IMR-90 (cell line): ENCODE measurements at regions not wholly inside any gene's neighbourhood (a gene's known extent, or its start where the extent isn't known, plus 50 kb on each side); places are given as distances from the start of the nearest gene placed in this dataset.

Experiments
- ATAC-seq: fragments of 200-7000 bp; cut with Tn5 transposase; 2 replicates; pipeline ENCODE4 v1.9.1; 2020; ENCODE audit warnings: low read depth, mild to moderate bottlenecking, moderate library complexity
- BruUV-seq: library from RNA; stranded (reverse); fragments of 400-500 nt; replicated peaks from 2 replicates; lab custom pipeline; 2021; lab: Mats Ljungman, UMichigan
- CTCF ChIA-PET: fragments of 300-600 bp; formaldehyde crosslinking; extraction: SDS; loops from one replicate; lab custom pipeline; 2021; ENCODE audit warnings: antibody characterized with exemption; lab: Yijun Ruan, JAX
- POLR2A ChIA-PET: fragments of 300-600 bp; sonication (Branson Sonifier 250); formaldehyde crosslinking; loops from one replicate; lab custom pipeline; 2022; ENCODE audit warnings: antibody characterized with exemption; ENCODE audit not compliant: unreplicated experiment; lab: Charles Lee
- DNase-seq: peaks from one replicate; pipeline ENCODE4 v3.0.0; 2013
- H2AFZ ChIP-seq: replicated peaks from 2 replicates; pipeline ENCODE3; 2013; ENCODE audit warnings: low read length, mild to moderate bottlenecking; ENCODE audit not compliant: poor library complexity
- H2AK5ac ChIP-seq: 2 replicates; pipeline ENCODE4 v1.6.1; 2013; ENCODE audit warnings: low read depth, low read length, inconsistent platforms
- H2AK9ac ChIP-seq: replicated peaks from 2 replicates; pipeline ENCODE3; 2013; ENCODE audit warnings: mild to moderate bottlenecking, low read depth, low read length, moderate library complexity; ENCODE audit not compliant: poor library complexity
- H2BK120ac ChIP-seq: 2 replicates; pipeline ENCODE4 v1.6.1; 2013; ENCODE audit warnings: low read depth, low read length, inconsistent platforms
- H2BK15ac ChIP-seq: 3 replicates; pipeline ENCODE4 v1.6.1; 2013; ENCODE audit warnings: low read depth, low read length, inconsistent platforms
- H2BK20ac ChIP-seq: 2 replicates; pipeline ENCODE4 v1.6.1; 2013; ENCODE audit warnings: low read depth, mild to moderate bottlenecking, inconsistent platforms, low read length, moderate library complexity
- H2BK5ac ChIP-seq: 2 replicates; pipeline ENCODE4 v1.6.1; 2013; ENCODE audit warnings: mild to moderate bottlenecking, low read depth, low read length, inconsistent platforms; ENCODE audit not compliant: poor library complexity, severe bottlenecking
- H3K14ac ChIP-seq: replicated peaks from 2 replicates; pipeline ENCODE4 v1.6.1; 2013; ENCODE audit warnings: low read depth, low read length, inconsistent platforms
- H3K18ac ChIP-seq: 2 replicates; pipeline ENCODE4 v1.6.1; 2013; ENCODE audit warnings: low read depth, low read length, control low read depth
- H3K23ac ChIP-seq: 2 replicates; pipeline ENCODE4 v1.6.1; 2013; ENCODE audit warnings: low read depth, low read length, inconsistent platforms
- H3K27ac ChIP-seq: 2 replicates; pipeline ENCODE4 v1.5.1; 2013; ENCODE audit warnings: mild to moderate bottlenecking, control low read depth, low read length; ENCODE audit not compliant: insufficient read depth
- H3K27me3 ChIP-seq: 2 replicates; pipeline ENCODE4 v1.6.1; 2013; ENCODE audit warnings: low read length; ENCODE audit not compliant: control insufficient read depth, insufficient read depth
- H3K36me3 ChIP-seq: 2 replicates; pipeline ENCODE4 v1.6.1; 2013; ENCODE audit warnings: low read length, mixed read lengths; ENCODE audit not compliant: control insufficient read depth, insufficient read depth
- H3K4ac ChIP-seq: 2 replicates; pipeline ENCODE4 v1.6.1; 2013; ENCODE audit warnings: low read depth, low read length, inconsistent platforms
- H3K4me1 ChIP-seq: 2 replicates; pipeline ENCODE4 v1.6.1; 2013; ENCODE audit warnings: low read length, mixed read lengths; ENCODE audit not compliant: control insufficient read depth, insufficient read depth
- H3K4me2 ChIP-seq: 2 replicates; pipeline ENCODE4 v1.6.1; 2013; ENCODE audit warnings: low read depth, mild to moderate bottlenecking, control low read depth, low read length, moderate library complexity
- H3K4me3 ChIP-seq: 2 replicates; pipeline ENCODE4 v1.5.1; 2013; ENCODE audit warnings: low read depth, mild to moderate bottlenecking, control low read depth, low read length, moderate library complexity; ENCODE audit not compliant: insufficient read depth
- H3K56ac ChIP-seq: 2 replicates; pipeline ENCODE4 v1.6.1; 2013; ENCODE audit warnings: low read length, inconsistent platforms; ENCODE audit not compliant: insufficient read depth; ENCODE audit errors: extremely low read depth
- H3K79me1 ChIP-seq, 2 experiments: 2 replicates each; pipeline ENCODE4 v1.6.1; 2013; ENCODE audit warnings: low read length in 2 of 2, inconsistent platforms in 1 of 2, low read depth in 1 of 2
- H3K9ac ChIP-seq: 2 replicates; pipeline ENCODE4 v1.6.1; 2013; ENCODE audit warnings: low read depth, low read length, control low read depth
- H3K9me1 ChIP-seq: 2 replicates; pipeline ENCODE4 v1.6.1; 2013; ENCODE audit warnings: low read length, inconsistent platforms; ENCODE audit not compliant: insufficient read depth
- H3K9me3 ChIP-seq: 2 replicates; pipeline ENCODE4 v1.6.1; 2013; ENCODE audit warnings: low read length; ENCODE audit not compliant: control insufficient read depth, insufficient read depth
- H4K20me1 ChIP-seq: 2 replicates; pipeline ENCODE4 v1.6.1; 2013; ENCODE audit warnings: low read length, inconsistent platforms; ENCODE audit not compliant: insufficient read depth
- H4K5ac ChIP-seq: 2 replicates; pipeline ENCODE4 v1.6.1; 2013; ENCODE audit warnings: mild to moderate bottlenecking, low read depth, low read length, control low read depth
- H4K8ac ChIP-seq, 2 experiments: 2 replicates each; pipeline ENCODE4 v1.6.1; 2013; ENCODE audit warnings: low read depth in 2 of 2, low read length in 2 of 2, control low read depth in 1 of 2, inconsistent platforms in 1 of 2
- H4K91ac ChIP-seq: 2 replicates; pipeline ENCODE4 v1.6.1; 2013; ENCODE audit warnings: low read depth, low read length, inconsistent platforms; ENCODE audit not compliant: insufficient read depth
- BHLHE40 ChIP-seq: fragments of 150-350 bp; IDR thresholded peaks from 2 replicates; pipeline ENCODE4 v1.6.1; 2016; ENCODE audit warnings: mild to moderate bottlenecking, low read depth, low read length
- CEBPB ChIP-seq: IDR thresholded peaks from 2 replicates; pipeline ENCODE4 v1.6.1; 2012; ENCODE audit warnings: low read depth, low read length, improper control_type of control experiment
- CHD1 ChIP-seq: IDR thresholded peaks from 2 replicates; pipeline ENCODE4 v1.6.1; 2012; ENCODE audit warnings: low read depth, low read length, improper control_type of control experiment
- CTCF ChIP-seq: conservative IDR thresholded peaks from 2 replicates; pipeline ENCODE4 v1.5.1; 2012; ENCODE audit warnings: mild to moderate bottlenecking, low read depth, low read length, improper control_type of control experiment
- ELK1 ChIP-seq: fragments of 150-350 bp; IDR thresholded peaks from 2 replicates; pipeline ENCODE4 v1.6.1; 2016; ENCODE audit warnings: low read depth, mild to moderate bottlenecking, low read length, moderate library complexity, borderline replicate concordance
- FOS ChIP-seq: fragments of 150-350 bp; IDR thresholded peaks from 2 replicates; pipeline ENCODE4 v1.6.1; 2016; ENCODE audit warnings: low read depth, low read length
- MAFK ChIP-seq: IDR thresholded peaks from 2 replicates; pipeline ENCODE4 v1.6.1; 2012; ENCODE audit warnings: low read depth, low read length, improper control_type of control experiment
- MAZ ChIP-seq: IDR thresholded peaks from 2 replicates; pipeline ENCODE4 v1.6.1; 2012; ENCODE audit warnings: low read depth, mild to moderate bottlenecking, low read length, improper control_type of control experiment, moderate library complexity, borderline replicate concordance
- MXI1 ChIP-seq: IDR thresholded peaks from 2 replicates; pipeline ENCODE4 v1.6.1; 2012; ENCODE audit warnings: low read depth, mild to moderate bottlenecking, low read length, moderate library complexity, borderline replicate concordance
- NFE2L2 ChIP-seq: fragments of 150-350 bp; IDR thresholded peaks from 2 replicates; pipeline ENCODE4 v1.6.1; 2016; ENCODE audit warnings: low read depth, mild to moderate bottlenecking, low read length
- POLR2A ChIP-seq: IDR thresholded peaks from 2 replicates; pipeline ENCODE4 v1.6.1; 2012; ENCODE audit warnings: mild to moderate bottlenecking, low read depth, low read length
- RAD21 ChIP-seq: IDR thresholded peaks from 2 replicates; pipeline ENCODE4 v1.6.1; 2012; ENCODE audit warnings: low read length, improper control_type of control experiment
- RCOR1 ChIP-seq: IDR thresholded peaks from 2 replicates; pipeline ENCODE4 v1.6.1; 2012; ENCODE audit warnings: mild to moderate bottlenecking, low read length, improper control_type of control experiment; ENCODE audit not compliant: insufficient replicate concordance
- RFX5 ChIP-seq: IDR thresholded peaks from 2 replicates; pipeline ENCODE4 v1.8.0; 2012; ENCODE audit warnings: low read depth, mild to moderate bottlenecking, low read length, moderate library complexity
- SMC3 ChIP-seq: fragments of 150-350 bp; IDR thresholded peaks from 2 replicates; pipeline ENCODE4 v1.6.1; 2016; ENCODE audit warnings: low read depth, mild to moderate bottlenecking, antibody characterized with exemption, low read length, moderate library complexity
- USF2 ChIP-seq: fragments of 150-350 bp; IDR thresholded peaks from 2 replicates; pipeline ENCODE4 v1.6.1; 2017; ENCODE audit warnings: mild to moderate bottlenecking, antibody characterized with exemption, low read length, low read depth
- WGBS, 2 experiments: methylation state at CpG; one replicate each; pipeline versions ENCODE4 v1.1.5 to v1.1.7; 2013; ENCODE audit warnings: missing lambda C conversion rate in 2 of 2; ENCODE audit not compliant: insufficient read length in 1 of 2; ENCODE audit errors: extremely low coverage in 2 of 2; 5-methylcytosine and 5-hydroxymethylcytosine counted together
- dilution Hi-C: fragments of 300-500 bp; cut with HindIII; formaldehyde crosslinking; loops from one replicate; pipeline ENCODE4 v1.14.3; 2018; ENCODE audit warnings: low sequenced_read_pairs; ENCODE audit not compliant: unreplicated experiment
- in situ Hi-C: fragments of 300-500 bp; cut with MboI; formaldehyde crosslinking; loops from 3 replicates; pipeline ENCODE4 v1.14.3; 2019; ENCODE audit warnings: low sequenced_read_pairs, inconsistent platforms, mixed read lengths
- intact Hi-C: fragments of 100-400 bp; cut with micrococcal nuclease; formaldehyde crosslinking; loops from 2 replicates; pipeline ENCODE4 v1.10.0; 2022

GRCh38 chr13:31408927-31409326 is 209.2 kb downstream of the B3GLCT start:
- no peak overlapping the region for H2AK5ac ChIP-seq
- H3K79me1 ChIP-seq, result no peaks in the 10 kb centered on the region
- H2BK120ac ChIP-seq, result no peak overlapping the region
- no peaks in the 10 kb centered on the region for H3K9me1 ChIP-seq
- H3K27me3 ChIP-seq, result peaks cover 8% of the 10 kb centered on the region; the same call in 1 of the 2 replicates
- no peaks in the 10 kb centered on the region for H3K36me3 ChIP-seq
- no TSS peak for BruUV-seq
- no peak overlapping the region for H4K91ac ChIP-seq
- H3K4ac ChIP-seq, result no peak overlapping the region
- H2BK15ac ChIP-seq, result no peak overlapping the region
- no peak overlapping the region for H2BK20ac ChIP-seq
- no peak overlapping the region for H2BK5ac ChIP-seq
- no peak overlapping the region for H3K14ac ChIP-seq
- no peaks in the 10 kb centered on the region for H3K9me3 ChIP-seq
- ChIA-PET CTCF (interaction anchor here (3.2 kb wide), 1 partner anchor 173 kb away, joined by 10 read pairs; no protein-coding TSS in a partner anchor), POLR2A (no interaction called here)
- TF ChIP-seq BHLHE40, result no peak
- no peak for TF ChIP-seq USF2
- TF ChIP-seq MAZ, result no peak
- TF ChIP-seq CTCF, result no peak
- TF ChIP-seq SMC3, result no peak
- TF ChIP-seq CHD1, result no peak
- TF ChIP-seq MAFK, result no peak
- TF ChIP-seq MXI1, result no peak
- TF ChIP-seq RAD21, result no peak
- no peak for TF ChIP-seq POLR2A
- TF ChIP-seq RCOR1, result no peak
- no peak for TF ChIP-seq RFX5
- TF ChIP-seq NFE2L2, result no peak
- TF ChIP-seq ELK1, result no peak
- TF ChIP-seq FOS, result no peak
- no peak for TF ChIP-seq CEBPB
- no peak overlapping the region for H3K4me3 ChIP-seq
- H3K23ac ChIP-seq, result no peak overlapping the region
- H4K8ac ChIP-seq, result no peak overlapping the region
- no CpG with 5 or more reads among the region's 1 CpG for WGBS, 2 experiments
- dilution Hi-C loops (no loop called here), intact Hi-C loops (no loop called here), in situ Hi-C loops (no loop called here)
- no peak overlapping the region for H3K18ac ChIP-seq
- DNase-seq, result no peak
- no peak for ATAC-seq
- no peaks in the 10 kb centered on the region for H3K4me1 ChIP-seq
- H3K9ac ChIP-seq, result no peak overlapping the region
- H3K27ac ChIP-seq, result no peak overlapping the region
- no peak overlapping the region for H2AK9ac ChIP-seq
- no peak overlapping the region for H4K5ac ChIP-seq
- no peaks in the 10 kb centered on the region for H4K20me1 ChIP-seq
- no peak overlapping the region for H2AFZ ChIP-seq
- no peak overlapping the region for H3K4me2 ChIP-seq
- H3K56ac ChIP-seq, result no peak overlapping the region
